Neural cell (in vitro differentiated cells): ENCODE measurements at regions not wholly inside any gene's neighbourhood (a gene's known extent, or its start where the extent isn't known, plus 50 kb on each side); places are given as distances from the start of the nearest gene placed in this dataset.

Source experiments
- H2AFZ ChIP-seq: fragments of 200-600, 300-800 bp; sonication (generic), shearing (Covaris generic); 2 replicates; pipeline ENCODE4 v1.6.0; 2014; ENCODE audit warnings: low read depth, mild to moderate bottlenecking, antibody characterized with exemption, low read length, moderate library complexity
- H3F3A ChIP-seq: fragments of 200-600 bp; shearing (Covaris generic); 2 replicates; pipeline ENCODE4 v1.6.1; 2016; ENCODE audit warnings: mild to moderate bottlenecking, moderate library complexity, mixed read lengths, antibody characterized with exemption, low read length; ENCODE audit not compliant: insufficient read depth, poor library complexity, severe bottlenecking
- H3K27ac ChIP-seq: fragments of 200-600, 300-800 bp; sonication (generic), shearing (Covaris generic); 2 replicates; pipeline ENCODE4 v1.5.1; 2014; ENCODE audit warnings: mild to moderate bottlenecking, low read length, moderate library complexity
- H3K27me3 ChIP-seq: fragments of 300-800, 200-600 bp; sonication (generic), shearing (Covaris generic); 2 replicates; pipeline ENCODE4 v1.6.0; 2014; ENCODE audit warnings: mild to moderate bottlenecking, low read depth, low read length, moderate library complexity; ENCODE audit not compliant: insufficient read depth
- H3K36me3 ChIP-seq: fragments of 300-800, 200-600 bp; sonication (generic), shearing (Covaris generic); 2 replicates; pipeline ENCODE4 v1.5.1; 2014; ENCODE audit warnings: mild to moderate bottlenecking, antibody characterized with exemption, low read length, moderate library complexity; ENCODE audit not compliant: insufficient read depth
- H3K4me2 ChIP-seq: fragments of 300-800, 200-600 bp; sonication (generic), shearing (Covaris generic); 2 replicates; pipeline ENCODE4 v1.6.0; 2014; ENCODE audit warnings: mild to moderate bottlenecking, low read length
- H3K4me3 ChIP-seq: fragments of 300-800, 200-600 bp; sonication (generic), shearing (Covaris generic); 2 replicates; pipeline ENCODE4 v1.5.1; 2014; ENCODE audit warnings: mild to moderate bottlenecking, low read length, moderate library complexity
- H3K79me2 ChIP-seq: fragments of 200-600 bp; shearing (Covaris generic); replicated peaks from 2 replicates; pipeline ENCODE4 v1.6.0; 2014; ENCODE audit warnings: mild to moderate bottlenecking, low read length, moderate library complexity; ENCODE audit not compliant: insufficient read depth
- H3K9ac ChIP-seq: fragments of 300-800, 200-600 bp; sonication (generic), shearing (Covaris generic); 2 replicates; pipeline ENCODE4 v1.6.1; 2016; ENCODE audit warnings: mild to moderate bottlenecking, low read length, mixed read lengths
- H3K9me2 ChIP-seq: fragments of 200-600 bp; shearing (Covaris generic); 2 replicates; pipeline ENCODE4 v1.6.1; 2016; ENCODE audit warnings: mild to moderate bottlenecking, low read length, mixed read lengths; ENCODE audit not compliant: insufficient read depth
- H3K9me3 ChIP-seq: fragments of 200-600, 300-800 bp; sonication (generic), shearing (Covaris generic); 2 replicates; pipeline ENCODE4 v1.6.1; 2016; ENCODE audit warnings: mild to moderate bottlenecking, mixed run types, low read length, moderate library complexity, mixed read lengths
- H4K20me1 ChIP-seq: fragments of 200-600 bp; shearing (Covaris generic); 2 replicates; pipeline ENCODE4 v1.6.1; 2016; ENCODE audit warnings: mild to moderate bottlenecking, mixed run types; ENCODE audit not compliant: insufficient read depth
- CTCF ChIP-seq: fragments of 450-650 bp; IDR thresholded peaks from 2 replicates; pipeline ENCODE4 v1.5.1; 2014; ENCODE audit warnings: antibody characterized with exemption, mild to moderate bottlenecking, moderate library complexity; ENCODE audit not compliant: poor library complexity, severe bottlenecking
- EP300 ChIP-seq: fragments of 450-650 bp; conservative IDR thresholded peaks from 2 replicates; pipeline ENCODE4 v1.6.1; 2014; ENCODE audit warnings: antibody characterized with exemption, mild to moderate bottlenecking, moderate library complexity; ENCODE audit not compliant: poor library complexity, severe bottlenecking
- EZH2 ChIP-seq: fragments of 200-600, 300-800 bp; shearing (Covaris generic), sonication (generic); IDR thresholded peaks from 2 replicates; pipeline ENCODE4 v1.6.1; 2014; ENCODE audit warnings: antibody characterized with exemption, low read length, borderline replicate concordance, mild to moderate bottlenecking; ENCODE audit not compliant: insufficient read depth, poor library complexity, severe bottlenecking
- MXI1 ChIP-seq: fragments of 450-650 bp; conservative IDR thresholded peaks from 2 replicates; pipeline ENCODE4 v1.6.1; 2014; ENCODE audit warnings: antibody characterized with exemption, mild to moderate bottlenecking; ENCODE audit not compliant: poor library complexity, severe bottlenecking
- POLR2AphosphoS5 ChIP-seq: IDR thresholded peaks from 2 replicates; pipeline ENCODE4 v1.6.1; 2012
- RAD21 ChIP-seq: fragments of 450-650 bp; conservative IDR thresholded peaks from 2 replicates; pipeline ENCODE4 v1.6.1; 2014; ENCODE audit warnings: antibody characterized with exemption, mild to moderate bottlenecking, moderate library complexity
- REST ChIP-seq: IDR thresholded peaks from 2 replicates; pipeline ENCODE4 v1.6.1; 2012; ENCODE audit warnings: borderline replicate concordance
- SMC3 ChIP-seq: fragments of 450-650 bp; conservative IDR thresholded peaks from 2 replicates; pipeline ENCODE4 v1.6.1; 2014; ENCODE audit warnings: antibody characterized with exemption, mild to moderate bottlenecking, moderate library complexity; ENCODE audit not compliant: poor library complexity
- TAF1 ChIP-seq: IDR thresholded peaks from 2 replicates; pipeline ENCODE4 v1.6.1; 2012; ENCODE audit warnings: low read depth

- Histone ChIP-seq H3F3A (no peaks in the 10 kb centered on the region), H3K27me3 (no peaks in the 10 kb centered on the region), H3K79me2 (no peaks in the 10 kb centered on the region), H4K20me1 (no peaks in the 10 kb centered on the region), H3K9me3 (no peaks in the 10 kb centered on the region), H3K27ac (no peak overlapping the region), H2AFZ (no peak overlapping the region), H3K4me2 (no peak overlapping the region), H3K9me2 (no peaks in the 10 kb centered on the region), H3K36me3 (no peaks in the 10 kb centered on the region), H3K4me3 (no peak overlapping the region), H3K9ac (no peak overlapping the region)
- no peak for TF ChIP-seq SMC3
These were observed 82.1 kb upstream of the ZBTB40 start for GRCh38 chr1:22369294-22370189.

- Histone ChIP-seq H3K27ac (no peak overlapping the region), H2AFZ (no peak overlapping the region), H3K36me3 (no peaks in the 10 kb centered on the region), H3K9me2 (no peaks in the 10 kb centered on the region), H3F3A (no peaks in the 10 kb centered on the region), H3K27me3 (no peaks in the 10 kb centered on the region), H3K4me2 (no peak overlapping the region), H3K9ac (no peak overlapping the region), H3K79me2 (no peaks in the 10 kb centered on the region), H3K9me3 (no peaks in the 10 kb centered on the region), H4K20me1 (no peaks in the 10 kb centered on the region), H3K4me3 (no peak overlapping the region)
- TF ChIP-seq REST = no peak
- no peak for TF ChIP-seq SMC3
These were observed 81.5 kb upstream of the ZBTB40 start for GRCh38 chr1:22370190-22370498.

- Histone ChIP-seq H3K9me2 (no peaks in the 10 kb centered on the region), H3K27ac (no peak overlapping the region), H3K36me3 (no peaks in the 10 kb centered on the region), H3F3A (no peaks in the 10 kb centered on the region), H3K27me3 (no peaks in the 10 kb centered on the region), H3K4me3 (no peak overlapping the region), H3K4me2 (no peak overlapping the region), H3K79me2 (no peaks in the 10 kb centered on the region), H4K20me1 (no peaks in the 10 kb centered on the region), H3K9ac (no peak overlapping the region), H3K9me3 (no peaks in the 10 kb centered on the region), H2AFZ (no peak overlapping the region)
- TF ChIP-seq TAF1 (no peak), EZH2 (no peak), POLR2AphosphoS5 (no peak), RAD21 (no peak), EP300 (no peak), MXI1 (no peak), REST (no peak), SMC3 (no peak), CTCF (no peak)
These were observed 80.2 kb upstream of the ZBTB40 start for GRCh38 chr1:22371408-22371807.
